Sigmoid colon (tissue), 6 donors: ENCODE measurements at regions not wholly inside any gene's neighbourhood (a gene's known extent, or its start where the extent isn't known, plus 50 kb on each side); places are given as distances from the start of the nearest gene placed in this dataset.
A peak's percentile ranks its signal among the peaks of the same experiment; 100 is the strongest.

Experiments used
- DNase-seq: peaks from one replicate; pipeline ENCODE4 v3.0.0-alpha.2; 2019
- H3K27ac ChIP-seq, 4 donors: fragments of 200-600 bp; sonication (generic); one replicate each; pipeline ENCODE4 v1.5.1; 2016 to 2019; ENCODE audit warnings: mild to moderate bottlenecking in 1 of 4
- H3K27me3 ChIP-seq, 3 donors: fragments of 200-600 bp; sonication (generic); one replicate each; pipeline ENCODE4 v1.5.1; 2019; ENCODE audit warnings: mild to moderate bottlenecking in 1 of 3
- H3K36me3 ChIP-seq, 4 donors: fragments of 200-600 bp; sonication (generic); one replicate each; pipeline ENCODE4 v1.5.1; 2016 to 2019
- H3K4me1 ChIP-seq, 4 donors: fragments of 200-600 bp; sonication (generic); one replicate each; pipeline ENCODE4 v1.5.1; 2017 to 2019
- H3K4me3 ChIP-seq, 4 donors: fragments of 200-600 bp; sonication (generic); one replicate each; pipeline ENCODE4 v1.5.1; 2017 to 2019; ENCODE audit warnings: mild to moderate bottlenecking in 2 of 4, moderate library complexity in 1 of 4
- H3K9me3 ChIP-seq, 4 donors: fragments of 200-600 bp in 3 of 4; sonication (generic) in 3 of 4; one replicate each; pipeline versions ENCODE4 v1.5.1 to v1.6.1; 2013 to 2019
- CTCF ChIP-seq, 4 experiments: fragments of 450-650 bp in 3 of 4; fragments of 200-600 bp in 1 of 4; IDR thresholded peaks; one replicate each; pipeline ENCODE4 v1.5.1; 2016 to 2019; ENCODE audit warnings: antibody characterized with exemption in 4 of 4, mild to moderate bottlenecking in 3 of 4, moderate library complexity in 2 of 4
- EP300 ChIP-seq, 4 donors: sonication (generic); formaldehyde crosslinking; IDR thresholded peaks; one replicate each; pipeline ENCODE4 v1.6.1; 2017; ENCODE audit warnings: antibody characterized with exemption in 4 of 4
- POLR2A ChIP-seq, 2 donors: fragments of 450-650 bp; IDR thresholded peaks; one replicate each; pipeline ENCODE4 v1.6.1; 2016; ENCODE audit warnings: antibody characterized with exemption in 2 of 2, mild to moderate bottlenecking in 2 of 2, moderate library complexity in 2 of 2
- POLR2AphosphoS5 ChIP-seq, 4 donors: sonication (generic); formaldehyde crosslinking; IDR thresholded peaks; one replicate each; pipeline ENCODE4 v1.6.1; 2017; ENCODE audit warnings: antibody characterized with exemption in 4 of 4
- whole genome bisulfite sequencing, 2 donors: extraction: QIAGEN DNeasy Blood & Tissue Kit; methylation state at CpG; one replicate each; pipeline ENCODE4 v1.1.7; 2013; 5-methylcytosine and 5-hydroxymethylcytosine counted together
- intact Hi-C: fragments of 100-400 bp; cut with DNase I; formaldehyde crosslinking; loops from one replicate; pipeline ENCODE4 v1.15.1; 2023
- donor health status: healthy with polysubstance abuse.
- donor health status: healthy.

- Histone ChIP-seq H3K27me3 (no peaks in the 10 kb centered on the region), H3K27ac (no peak overlapping the region), H3K4me3 (no peak overlapping the region), H3K36me3 (no peaks in the 10 kb centered on the region), H3K4me1 (peaks cover 0 to 22% (median 13%) of the 10 kb centered on the region in 4 donors), H3K9me3 (peaks cover 0 to 5% (median 0%) of the 10 kb centered on the region in 4 donors)
- WGBS, 2 donors: 82% methylated on average over 3 of the region's 3 CpGs
- TF ChIP-seq EP300 (IDR thresholded peaks at IDR 0.05) (no peak), POLR2AphosphoS5 (IDR thresholded peaks at IDR 0.05) (no peak), CTCF (IDR thresholded peaks at IDR 0.05) (no peak), POLR2A (IDR thresholded peaks at IDR 0.05) (no peak)
- intact Hi-C loops: no loop called here
- DNase-seq: peak; percentile 43
Measured at GRCh38 chr2:120851116-120851773, 115.6 kb downstream of the GLI2 start.

- peak; percentile 54 for DNase-seq
- TF ChIP-seq POLR2AphosphoS5 (IDR thresholded peaks at IDR 0.05): no peak
- TF ChIP-seq CTCF (IDR thresholded peaks at IDR 0.05): no peak
- no peak for TF ChIP-seq POLR2A (IDR thresholded peaks at IDR 0.05)
- no peak for TF ChIP-seq EP300 (IDR thresholded peaks at IDR 0.05)
- intact Hi-C loops: no loop called here
Measured at GRCh38 chr2:120852200-120852815, 116.6 kb downstream of the GLI2 start.

GRCh38 chr2:120853306-120854013 lies 117.8 kb downstream of the GLI2 start:
- Histone ChIP-seq H3K27ac (no peak overlapping the region), H3K4me1 (peaks cover 0 to 27% (median 14%) of the 10 kb centered on the region in 4 donors), H3K4me3 (no peak overlapping the region), H3K9me3 (peaks cover 0 to 5% (median 0%) of the 10 kb centered on the region in 4 donors), H3K36me3 (no peaks in the 10 kb centered on the region), H3K27me3 (no peaks in the 10 kb centered on the region)
- intact Hi-C loops: no loop called here
- DNase-seq: peak; percentile 50
- no peak for TF ChIP-seq EP300 (IDR thresholded peaks at IDR 0.05)
- TF ChIP-seq POLR2AphosphoS5 (IDR thresholded peaks at IDR 0.05): no peak
- TF ChIP-seq CTCF (IDR thresholded peaks at IDR 0.05): no peak
- no peak for TF ChIP-seq POLR2A (IDR thresholded peaks at IDR 0.05)
- 84 to 88% methylated on average over 5 of the region's 5 CpGs for WGBS, 2 donors

More at GRCh38 chr2:120852200-120852815, 116.6 kb downstream of the GLI2 start:
- Histone ChIP-seq H3K9me3 (peaks cover 0 to 5% (median 0%) of the 10 kb centered on the region in 4 donors), H3K36me3 (no peaks in the 10 kb centered on the region), H3K27me3 (no peaks in the 10 kb centered on the region), H3K4me3 (no peak overlapping the region), H3K4me1 (peaks cover 0 to 28% (median 19%) of the 10 kb centered on the region in 4 donors), H3K27ac (no peak overlapping the region)
- 88 to 90% methylated on average over 12 of the region's 12 CpGs for WGBS, 2 donors

- 69 to 71% methylated on average over 7 of the region's 7 CpGs for WGBS, 2 donors
- no peaks in the 10 kb centered on the region for H3K27me3 ChIP-seq
- no peak overlapping the region for H3K27ac ChIP-seq
- TF ChIP-seq POLR2AphosphoS5 (IDR thresholded peaks at IDR 0.05) (no peak), CTCF (IDR thresholded peaks at IDR 0.05) (no peak), EP300 (IDR thresholded peaks at IDR 0.05) (no peak), POLR2A (IDR thresholded peaks at IDR 0.05) (no peak)
- intact Hi-C loops: no loop called here
- peaks cover 0 to 5% (median 0%) of the 10 kb centered on the region in 4 donors for H3K9me3 ChIP-seq
- peaks cover 0 to 30% (median 15%) of the 10 kb centered on the region in 4 donors for H3K4me1 ChIP-seq
- DNase-seq: peak; percentile 38
- no peak overlapping the region for H3K4me3 ChIP-seq
- H3K36me3 ChIP-seq: no peaks in the 10 kb centered on the region
Measured at GRCh38 chr2:120854014-120854620, 118.4 kb downstream of the GLI2 start.
